ENCODE measurements at regions not wholly inside any gene's neighbourhood (a gene's known extent, or its start where the extent isn't known, plus 50 kb on each side); places are given as distances from the start of the nearest gene placed in this dataset.
A peak's percentile ranks its signal among the peaks of the same experiment; 100 is the strongest.

GRCh38 chr5:54624805-54625568 lies 107.4 kb downstream of the SNX18 start:
- no peak overlapping the region for H3K4me3 ChIP-seq (ENCODE audit: low read depth, low read length)
- H3K27ac ChIP-seq (ENCODE audit: low read depth, low read length), result 0 out of 2 replicates have a peak overlapping the region, but pooled peaks have one; percentile 31

GRCh38 chr5:54621709-54622108 lies 104.2 kb downstream of the SNX18 start:
- Histone ChIP-seq H3K27ac (ENCODE audit: low read depth, low read length) (no peak overlapping the region), H3K27me3 (ENCODE audit: insufficient read depth, low read length) (no peaks in the 10 kb centered on the region), H3K4me1 (ENCODE audit: control insufficient read depth, insufficient read depth, low read length, unreplicated experiment) (peaks cover 4% of the 10 kb centered on the region), H3K4me3 (ENCODE audit: low read depth, low read length) (no peak overlapping the region), H3K36me3 (ENCODE audit: insufficient read depth, low read length) (no peaks in the 10 kb centered on the region), H2AFZ (ENCODE audit: low read length, unreplicated experiment) (no peak overlapping the region), H3K79me2 (ENCODE audit: control insufficient read depth, insufficient read depth, low read length, unreplicated experiment) (no peaks in the 10 kb centered on the region)

More at GRCh38 chr5:54624805-54625568, 107.4 kb downstream of the SNX18 start:
- H3K27me3 ChIP-seq (ENCODE audit: insufficient read depth, low read length), result no peaks in the 10 kb centered on the region
- H3K79me2 ChIP-seq (ENCODE audit: control insufficient read depth, insufficient read depth, low read length, unreplicated experiment), result no peaks in the 10 kb centered on the region
- H3K36me3 ChIP-seq (ENCODE audit: insufficient read depth, low read length), result no peaks in the 10 kb centered on the region
- peaks cover 4% of the 10 kb centered on the region for H3K4me1 ChIP-seq (ENCODE audit: control insufficient read depth, insufficient read depth, low read length, unreplicated experiment)
- peak overlapping the region; percentile 36 for H2AFZ ChIP-seq (ENCODE audit: low read length, unreplicated experiment)

- H3K79me2 ChIP-seq (ENCODE audit: control insufficient read depth, insufficient read depth, low read length, unreplicated experiment), result no peaks in the 10 kb centered on the region
- H3K36me3 ChIP-seq (ENCODE audit: insufficient read depth, low read length), result no peaks in the 10 kb centered on the region
- H3K27ac ChIP-seq (ENCODE audit: low read depth, low read length), result no peak overlapping the region
- no peak overlapping the region for H3K4me3 ChIP-seq (ENCODE audit: low read depth, low read length)
- H2AFZ ChIP-seq (ENCODE audit: low read length, unreplicated experiment), result no peak overlapping the region
- H3K4me1 ChIP-seq (ENCODE audit: control insufficient read depth, insufficient read depth, low read length, unreplicated experiment), result peaks cover 4% of the 10 kb centered on the region
- no peaks in the 10 kb centered on the region for H3K27me3 ChIP-seq (ENCODE audit: insufficient read depth, low read length)
Measured at GRCh38 chr5:54621048-54621447, 103.5 kb downstream of the SNX18 start.

GRCh38 chr5:54620141-54620933 lies 102.8 kb downstream of the SNX18 start:
- Histone ChIP-seq H3K27me3 (ENCODE audit: insufficient read depth, low read length) (no peaks in the 10 kb centered on the region), H3K36me3 (ENCODE audit: insufficient read depth, low read length) (no peaks in the 10 kb centered on the region), H3K4me3 (ENCODE audit: low read depth, low read length) (no peak overlapping the region), H3K4me1 (ENCODE audit: control insufficient read depth, insufficient read depth, low read length, unreplicated experiment) (peaks cover 4% of the 10 kb centered on the region), H3K27ac (ENCODE audit: low read depth, low read length) (no peak overlapping the region), H2AFZ (ENCODE audit: low read length, unreplicated experiment) (no peak overlapping the region), H3K79me2 (ENCODE audit: control insufficient read depth, insufficient read depth, low read length, unreplicated experiment) (no peaks in the 10 kb centered on the region)

GRCh38 chr5:54619731-54620130 lies 102.2 kb downstream of the SNX18 start:
- Histone ChIP-seq H3K27me3 (ENCODE audit: insufficient read depth, low read length) (no peaks in the 10 kb centered on the region), H3K36me3 (ENCODE audit: insufficient read depth, low read length) (no peaks in the 10 kb centered on the region), H3K4me1 (ENCODE audit: control insufficient read depth, insufficient read depth, low read length, unreplicated experiment) (no peaks in the 10 kb centered on the region), H3K79me2 (ENCODE audit: control insufficient read depth, insufficient read depth, low read length, unreplicated experiment) (no peaks in the 10 kb centered on the region), H3K4me3 (ENCODE audit: low read depth, low read length) (no peak overlapping the region), H3K27ac (ENCODE audit: low read depth, low read length) (no peak overlapping the region), H2AFZ (ENCODE audit: low read length, unreplicated experiment) (no peak overlapping the region)

- Histone ChIP-seq H3K27me3 (ENCODE audit: insufficient read depth, low read length) (no peaks in the 10 kb centered on the region), H3K27ac (ENCODE audit: low read depth, low read length) (no peak overlapping the region), H3K79me2 (ENCODE audit: control insufficient read depth, insufficient read depth, low read length, unreplicated experiment) (no peaks in the 10 kb centered on the region), H3K36me3 (ENCODE audit: insufficient read depth, low read length) (no peaks in the 10 kb centered on the region), H2AFZ (ENCODE audit: low read length, unreplicated experiment) (no peak overlapping the region), H3K4me3 (ENCODE audit: low read depth, low read length) (no peak overlapping the region), H3K4me1 (ENCODE audit: control insufficient read depth, insufficient read depth, low read length, unreplicated experiment) (no peaks in the 10 kb centered on the region)
Measured at GRCh38 chr5:54616518-54617220, 99.1 kb downstream of the SNX18 start.

- Histone ChIP-seq H3K36me3 (ENCODE audit: insufficient read depth, low read length) (no peaks in the 10 kb centered on the region), H3K4me1 (ENCODE audit: control insufficient read depth, insufficient read depth, low read length, unreplicated experiment) (peaks cover 6% of the 10 kb centered on the region), H3K27me3 (ENCODE audit: insufficient read depth, low read length) (no peaks in the 10 kb centered on the region), H3K79me2 (ENCODE audit: control insufficient read depth, insufficient read depth, low read length, unreplicated experiment) (no peaks in the 10 kb centered on the region), H2AFZ (ENCODE audit: low read length, unreplicated experiment) (no peak overlapping the region), H3K27ac (ENCODE audit: low read depth, low read length) (no peak overlapping the region), H3K4me3 (ENCODE audit: low read depth, low read length) (no peak overlapping the region)
Measured at GRCh38 chr5:54616031-54616430, 98.5 kb downstream of the SNX18 start.

GRCh38 chr5:54615381-54615780 lies 97.8 kb downstream of the SNX18 start:
- Histone ChIP-seq H3K27ac (ENCODE audit: low read depth, low read length) (no peak overlapping the region), H3K79me2 (ENCODE audit: control insufficient read depth, insufficient read depth, low read length, unreplicated experiment) (no peaks in the 10 kb centered on the region), H3K4me1 (ENCODE audit: control insufficient read depth, insufficient read depth, low read length, unreplicated experiment) (peaks cover 13% of the 10 kb centered on the region), H2AFZ (ENCODE audit: low read length, unreplicated experiment) (no peak overlapping the region), H3K36me3 (ENCODE audit: insufficient read depth, low read length) (no peaks in the 10 kb centered on the region), H3K4me3 (ENCODE audit: low read depth, low read length) (no peak overlapping the region), H3K27me3 (ENCODE audit: insufficient read depth, low read length) (no peaks in the 10 kb centered on the region)

- Histone ChIP-seq H3K79me2 (ENCODE audit: control insufficient read depth, insufficient read depth, low read length, unreplicated experiment) (no peaks in the 10 kb centered on the region), H3K27me3 (ENCODE audit: insufficient read depth, low read length) (no peaks in the 10 kb centered on the region), H2AFZ (ENCODE audit: low read length, unreplicated experiment) (no peak overlapping the region), H3K4me1 (ENCODE audit: control insufficient read depth, insufficient read depth, low read length, unreplicated experiment) (peaks cover 15% of the 10 kb centered on the region), H3K36me3 (ENCODE audit: insufficient read depth, low read length) (no peaks in the 10 kb centered on the region), H3K27ac (ENCODE audit: low read depth, low read length) (no peak overlapping the region), H3K4me3 (ENCODE audit: low read depth, low read length) (no peak overlapping the region)
Measured at GRCh38 chr5:54612711-54613110, 95.2 kb downstream of the SNX18 start.

GRCh38 chr5:54611290-54611951 lies 93.9 kb downstream of the SNX18 start:
- Histone ChIP-seq H3K36me3 (ENCODE audit: insufficient read depth, low read length) (no peaks in the 10 kb centered on the region), H3K4me3 (ENCODE audit: low read depth, low read length) (no peak overlapping the region), H3K27me3 (ENCODE audit: insufficient read depth, low read length) (no peaks in the 10 kb centered on the region), H3K4me1 (ENCODE audit: control insufficient read depth, insufficient read depth, low read length, unreplicated experiment) (peaks cover 15% of the 10 kb centered on the region), H3K79me2 (ENCODE audit: control insufficient read depth, insufficient read depth, low read length, unreplicated experiment) (no peaks in the 10 kb centered on the region), H3K27ac (ENCODE audit: low read depth, low read length) (no peak overlapping the region), H2AFZ (ENCODE audit: low read length, unreplicated experiment) (no peak overlapping the region)
